Large intestine (tissue), 3 donors: ENCODE measurements at regions not wholly inside any gene's neighbourhood (a gene's known extent, or its start where the extent isn't known, plus 50 kb on each side); places are given as distances from the start of the nearest gene placed in this dataset.
A peak's percentile ranks its signal among the peaks of the same experiment; 100 is the strongest.
"Not testable (repeated sequence)": the region's sequence is repeated elsewhere in the genome, so short reads cannot be mapped to it uniquely, and the experiment has no call there.

Source experiments
- DNase-seq, 2 donors: peaks; one replicate each; pipeline versions ENCODE4 v3.0.0 to v3.0.0-alpha.2; 2013
- H3K27ac ChIP-seq: one replicate; pipeline ENCODE4 v1.5.1; 2013; ENCODE audit warnings: low read length
- H3K27me3 ChIP-seq: 2 replicates; pipeline ENCODE4 v1.6.1; 2013; ENCODE audit warnings: low read length; ENCODE audit not compliant: control insufficient read depth, insufficient read depth
- H3K36me3 ChIP-seq: 2 replicates; pipeline ENCODE4 v1.6.1; 2013; ENCODE audit warnings: low read length; ENCODE audit not compliant: control insufficient read depth, insufficient read depth
- H3K4me1 ChIP-seq: one replicate; pipeline ENCODE4 v1.6.1; 2013; ENCODE audit warnings: low read length; ENCODE audit not compliant: control insufficient read depth, insufficient read depth
- H3K4me3 ChIP-seq: one replicate; pipeline ENCODE4 v1.5.1; 2013; ENCODE audit warnings: low read length
- H3K9me3 ChIP-seq: one replicate; pipeline ENCODE4 v1.6.1; 2013; ENCODE audit warnings: mild to moderate bottlenecking, low read depth, low read length, moderate library complexity; ENCODE audit not compliant: control insufficient read depth
- WGBS: methylation state at CpG from one replicate; pipeline ENCODE4 v1.1.5; 2013; ENCODE audit warnings: low lambda C conversion rate; ENCODE audit not compliant: insufficient coverage; 5-methylcytosine and 5-hydroxymethylcytosine counted together

DNA sequence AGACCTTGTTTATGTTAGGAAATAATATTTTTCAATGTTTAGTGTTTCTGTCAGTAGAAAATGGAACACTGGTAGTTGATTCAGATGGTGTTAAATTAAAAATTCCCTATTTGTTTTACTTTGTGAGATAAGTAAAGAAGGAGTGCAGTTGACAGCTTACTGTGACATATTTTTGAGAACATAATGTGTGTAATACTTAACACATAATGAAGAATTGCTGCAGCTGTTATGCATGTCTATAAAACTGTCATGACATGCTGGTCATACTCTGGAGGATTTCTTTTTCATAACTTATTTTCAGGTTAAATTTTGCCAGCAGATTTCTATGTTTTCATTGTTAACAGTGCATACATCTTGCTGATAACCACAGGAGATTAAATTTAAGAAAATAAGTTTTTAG is 296.1 kb downstream of the CTH start:
- Histone ChIP-seq H3K4me3 (no peak overlapping the region), H3K4me1 (no peaks in the 10 kb centered on the region), H3K36me3 (no peaks in the 10 kb centered on the region), H3K27me3 (peaks cover 9% of the 10 kb centered on the region), H3K27ac (no peak overlapping the region), H3K9me3 (no peaks in the 10 kb centered on the region)
- DNase-seq: no peak

DNA sequence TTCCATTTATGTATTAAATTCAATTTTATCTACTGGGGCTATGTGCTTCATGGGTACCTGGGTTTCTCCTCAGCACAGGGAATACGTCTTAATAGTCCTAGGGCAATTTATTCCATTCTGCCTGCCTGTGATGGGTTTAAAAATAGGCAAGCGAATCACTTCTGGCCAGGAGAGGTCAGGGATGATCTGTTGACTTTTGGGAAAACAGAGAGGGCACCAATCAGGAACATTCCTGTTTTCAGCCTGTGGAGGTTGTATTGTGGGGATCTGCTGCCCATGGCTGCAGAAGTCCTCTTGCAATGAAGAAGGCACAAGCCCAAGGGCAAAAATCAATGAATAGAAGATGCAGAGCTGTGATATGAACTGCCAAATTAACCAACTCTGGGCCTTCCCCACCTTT is 303.1 kb downstream of the CTH start:
- Histone ChIP-seq H3K4me3 (no peak overlapping the region), H3K27me3 (no peaks in the 10 kb centered on the region), H3K4me1 (no peaks in the 10 kb centered on the region), H3K27ac (no peak overlapping the region), H3K9me3 (no peaks in the 10 kb centered on the region), H3K36me3 (no peaks in the 10 kb centered on the region)
- DNase-seq: no peak
- no CpG with 5 or more reads among the region's 2 CpGs for WGBS

DNA sequence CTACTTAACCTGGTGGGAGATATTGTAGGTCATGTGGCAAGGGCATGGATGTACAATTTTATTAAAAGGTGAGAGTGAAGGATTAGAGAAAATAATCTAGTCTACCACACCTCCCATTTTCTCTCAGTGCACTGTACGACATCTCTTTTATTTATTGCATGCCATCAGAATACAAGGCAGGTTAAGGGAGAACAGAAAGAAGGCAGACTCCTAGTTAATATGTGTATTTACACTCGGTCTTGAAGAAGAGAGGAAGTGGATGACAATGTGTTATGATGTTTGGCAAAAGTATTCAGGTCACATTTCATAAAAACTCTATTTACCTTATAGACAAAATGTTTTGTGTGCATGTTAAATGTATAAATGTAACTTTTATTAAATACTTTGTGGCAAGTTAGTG is 306.1 kb downstream of the CTH start:
- no peaks in the 10 kb centered on the region for H3K27me3 ChIP-seq
- H3K9me3 ChIP-seq: no peaks in the 10 kb centered on the region
- no peak overlapping the region for H3K4me3 ChIP-seq
- WGBS: 86% methylated on average over 1 of the region's 2 CpGs
- no peak overlapping the region for H3K27ac ChIP-seq
- H3K36me3 ChIP-seq: no peaks in the 10 kb centered on the region
- H3K4me1 ChIP-seq: no peaks in the 10 kb centered on the region
- no peak for DNase-seq

GRCh38 chr1:70717656-70718055 is 306.6 kb downstream of the CTH start:
- no peak for DNase-seq
- H3K27ac ChIP-seq: no peak overlapping the region
- WGBS: no CpG with 5 or more reads among the region's 1 CpG

GRCh38 chr1:70718086-70718630 is 307.1 kb downstream of the CTH start:
- Histone ChIP-seq H3K36me3 (no peaks in the 10 kb centered on the region), H3K27me3 (no peaks in the 10 kb centered on the region), H3K4me3 (no peak overlapping the region), H3K4me1 (no peaks in the 10 kb centered on the region), H3K9me3 (no peaks in the 10 kb centered on the region), H3K27ac (no peak overlapping the region)
- DNase-seq: no peak
- WGBS: no CpG with 5 or more reads among the region's 2 CpGs

More at GRCh38 chr1:70717656-70718055, 306.6 kb downstream of the CTH start:
- Histone ChIP-seq H3K4me1 (no peaks in the 10 kb centered on the region), H3K4me3 (no peak overlapping the region), H3K27me3 (no peaks in the 10 kb centered on the region), H3K9me3 (no peaks in the 10 kb centered on the region), H3K36me3 (no peaks in the 10 kb centered on the region)

GRCh38 chr1:70719154-70719553 is 308.1 kb downstream of the CTH start:
- Histone ChIP-seq H3K27ac (no peak overlapping the region), H3K27me3 (no peaks in the 10 kb centered on the region), H3K36me3 (no peaks in the 10 kb centered on the region), H3K4me1 (no peaks in the 10 kb centered on the region), H3K9me3 (no peaks in the 10 kb centered on the region), H3K4me3 (no peak overlapping the region)
- peak in 1 of 2 donors; percentile 3 for DNase-seq
- WGBS: 20% methylated on average over 1 of the region's 2 CpGs

GRCh38 chr1:70720109-70720508 is 309.0 kb downstream of the CTH start:
- DNase-seq: no peak
- H3K36me3 ChIP-seq: no peaks in the 10 kb centered on the region
- no peak overlapping the region for H3K27ac ChIP-seq
- no peaks in the 10 kb centered on the region for H3K4me1 ChIP-seq
- H3K27me3 ChIP-seq: no peaks in the 10 kb centered on the region
- no peak overlapping the region for H3K4me3 ChIP-seq
- no peaks in the 10 kb centered on the region for H3K9me3 ChIP-seq
- no CpG with 5 or more reads among the region's 1 CpG for WGBS

- no peak for DNase-seq
- H3K27ac ChIP-seq: no peak overlapping the region
- H3K4me3 ChIP-seq: no peak overlapping the region
- H3K4me1 ChIP-seq: no peaks in the 10 kb centered on the region
- no peaks in the 10 kb centered on the region for H3K27me3 ChIP-seq
- no peaks in the 10 kb centered on the region for H3K9me3 ChIP-seq
- WGBS: no CpG with 5 or more reads among the region's 1 CpG
- no peaks in the 10 kb centered on the region for H3K36me3 ChIP-seq
These were observed 309.5 kb downstream of the CTH start for GRCh38 chr1:70720521-70720920.

GRCh38 chr1:70727886-70728489 is 316.9 kb downstream of the CTH start:
- H3K9me3 ChIP-seq: no peaks in the 10 kb centered on the region
- DNase-seq: no peak
- H3K4me3 ChIP-seq: no peak overlapping the region
- WGBS: no CpG with 5 or more reads among the region's 6 CpGs
- no peaks in the 10 kb centered on the region for H3K27me3 ChIP-seq
- H3K36me3 ChIP-seq: no peaks in the 10 kb centered on the region
- no peaks in the 10 kb centered on the region for H3K4me1 ChIP-seq
- no peak overlapping the region for H3K27ac ChIP-seq

DNA sequence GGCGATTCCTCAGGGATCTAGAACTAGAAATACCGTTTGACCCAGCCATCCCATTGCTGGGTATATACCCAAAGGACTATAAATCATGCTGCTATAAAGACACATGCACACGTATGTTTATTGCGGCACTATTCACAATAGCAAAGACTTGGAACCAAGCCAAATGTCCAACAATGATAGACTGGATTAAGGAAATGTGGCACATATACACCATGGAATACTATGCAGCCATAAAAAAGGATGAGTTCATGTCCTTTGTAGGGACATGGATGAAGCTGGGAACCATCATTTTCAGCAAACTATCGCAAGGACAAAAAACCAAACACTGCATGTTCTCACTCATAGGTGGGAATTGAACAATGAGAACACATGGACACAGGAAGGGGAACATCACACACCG is 311.1 kb downstream of the PTGER3 start:
- not testable (repeated sequence) for H3K27ac ChIP-seq, H3K9me3 ChIP-seq, H3K4me3 ChIP-seq, H3K36me3 ChIP-seq, H3K27me3 ChIP-seq, H3K4me1 ChIP-seq, DNase-seq
- WGBS: no CpG with 5 or more reads among the region's 6 CpGs

DNA sequence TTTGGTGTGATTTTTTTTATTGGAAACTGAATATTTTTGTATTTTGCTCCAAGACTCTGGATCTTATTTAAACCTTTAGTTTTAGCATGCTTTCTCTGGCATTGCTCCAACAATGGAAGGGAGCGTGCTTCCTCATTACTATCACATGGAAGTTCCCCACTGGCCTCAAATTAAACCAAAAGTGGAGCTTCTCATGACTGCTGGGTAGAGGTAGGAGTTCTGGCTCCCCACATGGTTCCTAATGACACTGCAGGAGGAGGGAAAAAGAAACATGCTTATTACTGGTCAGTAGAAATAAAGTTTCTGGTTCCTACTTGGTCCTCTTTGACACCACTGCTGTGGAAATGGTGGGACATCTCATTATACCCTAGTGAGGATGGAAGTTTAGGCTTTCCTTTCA is 310.5 kb downstream of the PTGER3 start:
- H3K27ac ChIP-seq: no peak overlapping the region
- H3K27me3 ChIP-seq: no peaks in the 10 kb centered on the region
- H3K4me1 ChIP-seq: no peaks in the 10 kb centered on the region
- WGBS: 60% methylated on average over 1 of the region's 1 CpG
- H3K9me3 ChIP-seq: peaks cover 4% of the 10 kb centered on the region
- no peak overlapping the region for H3K4me3 ChIP-seq
- H3K36me3 ChIP-seq: no peaks in the 10 kb centered on the region
- DNase-seq: no peak
